AG10803 (cell line): ENCODE measurements at regions not wholly inside any gene's neighbourhood (a gene's known extent, or its start where the extent isn't known, plus 50 kb on each side); places are given as distances from the start of the nearest gene placed in this dataset.

Source experiments
- DNase-seq: peaks from one replicate; pipeline ENCODE4 v3.0.0; 2010; ENCODE audit warnings: low read depth
- H3K4me3 ChIP-seq: 2 replicates; pipeline ENCODE4 v1.5.1; 2011; ENCODE audit warnings: mild to moderate bottlenecking, low read length, control low read depth
- CTCF ChIP-seq: conservative IDR thresholded peaks from 2 replicates; pipeline ENCODE4 v1.5.1; 2011; ENCODE audit warnings: mild to moderate bottlenecking, low read length, control low read depth, inconsistent platforms

GRCh38 chr1:218754477-218754876 lies 409.3 kb downstream of the TGFB2 start:
- no peak overlapping the region for H3K4me3 ChIP-seq
- no peak for DNase-seq
- no peak for TF ChIP-seq CTCF

GRCh38 chr1:218755128-218755527 lies 410.0 kb downstream of the TGFB2 start:
- DNase-seq: no peak
- no peak for TF ChIP-seq CTCF
- no peak overlapping the region for H3K4me3 ChIP-seq

GRCh38 chr1:218759795-218760194 lies 413.9 kb upstream of the LYPLAL1 start:
- no peak overlapping the region for H3K4me3 ChIP-seq
- TF ChIP-seq CTCF: no peak
- DNase-seq: no peak

GRCh38 chr1:218760601-218761570 lies 412.8 kb upstream of the LYPLAL1 start:
- H3K4me3 ChIP-seq: no peak overlapping the region
- no peak for TF ChIP-seq CTCF
- no peak for DNase-seq

GRCh38 chr1:218763538-218763937 lies 410.1 kb upstream of the LYPLAL1 start:
- DNase-seq: no peak
- no peak for TF ChIP-seq CTCF
- H3K4me3 ChIP-seq: no peak overlapping the region

GRCh38 chr1:218765753-218766152 lies 407.9 kb upstream of the LYPLAL1 start:
- DNase-seq: no peak
- no peak for TF ChIP-seq CTCF
- no peak overlapping the region for H3K4me3 ChIP-seq

GRCh38 chr1:218771931-218772330 lies 401.7 kb upstream of the LYPLAL1 start:
- DNase-seq: no peak
- no peak for TF ChIP-seq CTCF
- no peak overlapping the region for H3K4me3 ChIP-seq
